ENCODE measurements at regions not wholly inside any gene's neighbourhood (a gene's known extent, or its start where the extent isn't known, plus 50 kb on each side); places are given as distances from the start of the nearest gene placed in this dataset.
"Not testable (repeated sequence)": the region's sequence is repeated elsewhere in the genome, so short reads cannot be mapped to it uniquely, and the experiment has no call there.

- TF ChIP-seq CTCF, POLR2A (IDR thresholded peaks at IDR 0.05): not testable (repeated sequence)
These were observed 58.4 kb upstream of the TSPY4 start for GRCh38 chrY:9278842-9279241.

Data from right lobe of liver (tissue), 4 donors.